Adipocyte (in vitro differentiated cells): ENCODE measurements at regions not wholly inside any gene's neighbourhood (a gene's known extent, or its start where the extent isn't known, plus 50 kb on each side); places are given as distances from the start of the nearest gene placed in this dataset.
"Not testable (repeated sequence)": the region's sequence is repeated elsewhere in the genome, so short reads cannot be mapped to it uniquely, and the experiment has no call there.

Source experiments
- DNase-seq: peaks from one replicate; pipeline ENCODE4 v3.0.0-alpha.2; 2015; ENCODE audit warnings: low read depth
- H3K27me3 ChIP-seq: replicated peaks from 2 replicates; pipeline ENCODE4 v1.7.0; 2013; ENCODE audit warnings: mild to moderate bottlenecking, low read length, moderate library complexity; ENCODE audit not compliant: control insufficient read depth, insufficient read depth
- H3K36me3 ChIP-seq: 2 replicates; pipeline ENCODE4 v1.7.0; 2013; ENCODE audit warnings: low read length, mild to moderate bottlenecking, moderate library complexity; ENCODE audit not compliant: control insufficient read depth, insufficient read depth, severe bottlenecking
- H3K4me1 ChIP-seq: 2 replicates; pipeline ENCODE4 v1.7.0; 2013; ENCODE audit warnings: mild to moderate bottlenecking, low read length, moderate library complexity; ENCODE audit not compliant: control insufficient read depth, insufficient read depth
- H3K4me3 ChIP-seq: 2 replicates; pipeline ENCODE4 v1.7.0; 2013; ENCODE audit warnings: mild to moderate bottlenecking, low read length, moderate library complexity
- H3K9ac ChIP-seq: 2 replicates; pipeline ENCODE4 v1.7.0; 2013; ENCODE audit warnings: mild to moderate bottlenecking, low read length, moderate library complexity
- H3K9me3 ChIP-seq: 2 replicates; pipeline ENCODE4 v1.7.0; 2013; ENCODE audit warnings: mild to moderate bottlenecking, low read length, moderate library complexity; ENCODE audit not compliant: control insufficient read depth

DNA sequence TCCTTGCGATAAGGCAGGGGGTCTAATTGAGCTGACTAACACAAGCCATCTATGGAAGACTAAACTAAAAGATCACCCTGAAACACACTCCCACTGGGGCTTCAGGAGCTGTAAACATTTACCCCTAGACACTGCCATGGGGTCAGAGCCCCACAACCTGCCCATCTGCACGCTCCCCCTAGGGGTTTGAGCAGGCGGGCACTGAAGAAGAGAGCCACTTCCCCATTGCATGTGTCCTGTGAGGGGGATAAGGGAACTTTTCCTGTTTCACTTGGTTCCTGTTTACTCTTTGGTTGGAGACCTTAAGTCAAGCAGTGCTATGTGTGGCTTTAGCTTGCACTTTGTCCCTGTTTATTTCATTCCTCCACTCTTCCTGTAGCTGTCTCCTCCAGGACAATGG is 1929.5 kb upstream of the CDH9 start:
- no peak for DNase-seq
- H3K4me1 ChIP-seq = no peaks in the 10 kb centered on the region
- H3K9me3 ChIP-seq = no peaks in the 10 kb centered on the region
- H3K9ac ChIP-seq = no peak overlapping the region
- H3K4me3 ChIP-seq = no peak overlapping the region
- H3K36me3 ChIP-seq = no peaks in the 10 kb centered on the region
- no peaks in the 10 kb centered on the region for H3K27me3 ChIP-seq

DNA sequence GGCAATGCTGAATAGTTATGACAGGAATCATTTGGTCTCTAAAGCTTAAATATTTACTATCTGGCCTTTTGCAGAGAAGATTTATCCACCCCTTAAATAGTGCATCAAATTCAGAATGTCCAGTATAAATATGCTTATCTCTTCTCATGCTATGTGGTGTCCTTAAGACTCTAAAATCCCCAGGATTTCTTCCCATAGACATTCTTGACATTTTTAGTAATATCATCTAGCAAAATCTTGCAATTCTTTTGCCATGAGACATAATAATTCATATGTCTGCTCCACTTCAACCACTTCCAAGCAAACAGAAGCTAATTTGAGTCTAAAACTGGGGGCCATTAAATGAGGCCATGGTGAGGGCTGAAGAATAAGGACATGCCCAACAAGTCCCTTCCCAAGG is 1923.4 kb upstream of the CDH9 start:
- H3K36me3 ChIP-seq = no peaks in the 10 kb centered on the region
- no peak for DNase-seq
- H3K4me1 ChIP-seq = no peaks in the 10 kb centered on the region
- H3K27me3 ChIP-seq = no peaks in the 10 kb centered on the region
- H3K9ac ChIP-seq = no peak overlapping the region
- H3K4me3 ChIP-seq = no peak overlapping the region
- no peaks in the 10 kb centered on the region for H3K9me3 ChIP-seq

DNA sequence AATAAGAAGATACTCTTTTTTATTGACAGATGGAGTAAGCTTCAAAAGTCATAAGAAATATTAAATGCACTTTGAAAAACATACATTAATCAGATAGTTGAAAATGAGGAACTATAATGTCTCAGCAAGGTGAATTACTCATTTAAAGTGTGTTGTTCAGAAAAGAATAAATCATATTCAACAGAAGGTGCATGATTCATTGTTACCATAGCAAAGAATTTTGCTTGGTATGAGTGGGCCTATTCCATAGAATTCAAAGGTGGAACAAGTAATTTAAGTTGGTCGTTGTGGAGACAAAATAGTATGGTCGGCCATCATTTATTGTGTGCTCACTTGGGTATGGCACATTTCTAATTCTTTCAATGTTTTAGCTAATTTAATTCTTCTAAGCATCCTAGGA is 1920.2 kb upstream of the CDH9 start:
- no peak for DNase-seq
- Histone ChIP-seq H3K4me1 (no peaks in the 10 kb centered on the region), H3K4me3 (no peak overlapping the region), H3K9ac (no peak overlapping the region), H3K36me3 (no peaks in the 10 kb centered on the region), H3K27me3 (no peaks in the 10 kb centered on the region), H3K9me3 (no peaks in the 10 kb centered on the region)

DNA sequence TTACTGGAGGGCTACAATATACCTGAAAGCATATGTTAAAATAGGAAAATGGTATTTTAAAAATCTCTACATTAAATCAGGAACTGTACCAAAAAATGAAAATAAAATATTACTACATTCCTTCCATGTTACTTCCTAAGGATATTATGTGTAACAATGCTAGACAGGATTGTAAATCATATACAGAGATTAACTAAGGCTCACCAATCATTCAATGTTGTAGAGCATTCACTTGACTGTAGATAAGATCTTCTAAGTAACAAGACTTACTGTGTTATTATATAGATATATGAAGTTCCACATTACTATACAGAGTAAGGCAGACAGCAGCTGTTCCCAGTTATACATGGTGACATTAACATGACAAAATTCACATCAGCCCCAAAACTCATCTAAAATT is 1919.1 kb upstream of the CDH9 start:
- Histone ChIP-seq H3K9me3 (no peaks in the 10 kb centered on the region), H3K4me1 (no peaks in the 10 kb centered on the region), H3K36me3 (no peaks in the 10 kb centered on the region), H3K9ac (no peak overlapping the region), H3K27me3 (no peaks in the 10 kb centered on the region), H3K4me3 (no peak overlapping the region)
- no peak for DNase-seq

DNA sequence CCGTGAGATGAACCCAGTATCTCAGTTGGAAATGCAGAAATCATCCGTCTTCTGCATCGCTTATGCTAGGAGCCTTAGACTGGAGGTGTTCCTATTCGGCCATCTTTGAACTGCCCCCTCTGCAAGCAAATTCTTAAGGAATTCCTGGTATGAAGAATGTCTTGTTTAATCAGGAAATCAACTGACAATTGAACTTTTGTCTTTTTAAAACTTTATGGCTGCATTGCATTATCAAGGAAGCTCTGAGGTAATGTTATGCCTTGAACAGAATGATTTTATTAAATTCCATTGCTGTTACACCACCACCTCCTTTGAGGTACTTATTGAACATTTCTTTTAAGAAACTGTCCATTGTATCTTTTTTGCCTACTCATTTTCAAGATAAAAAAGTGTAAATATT is 1915.7 kb upstream of the CDH9 start:
- DNase-seq = no peak
- Histone ChIP-seq H3K9me3 (no peaks in the 10 kb centered on the region), H3K36me3 (no peaks in the 10 kb centered on the region), H3K4me3 (no peak overlapping the region), H3K27me3 (no peaks in the 10 kb centered on the region), H3K4me1 (no peaks in the 10 kb centered on the region), H3K9ac (no peak overlapping the region)

DNA sequence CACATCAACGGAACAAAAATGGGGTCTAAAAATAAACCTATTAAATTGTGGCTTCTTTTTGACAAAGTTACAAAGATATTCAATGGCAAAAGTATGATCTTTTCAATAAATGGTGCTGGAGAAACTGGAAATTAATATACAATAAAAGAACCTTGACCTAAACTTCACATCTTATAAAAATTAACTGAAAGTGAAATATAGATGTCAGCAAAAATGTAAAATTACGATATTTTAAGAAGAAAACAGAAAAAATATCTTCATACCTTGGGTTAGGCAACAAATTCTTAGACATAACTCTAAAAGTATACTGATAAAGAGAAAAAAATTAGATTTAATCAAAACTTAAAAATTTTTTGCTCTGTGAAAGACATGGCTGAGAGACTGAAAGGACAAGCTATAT is 1909.5 kb upstream of the CDH9 start:
- Histone ChIP-seq H3K9ac (no peak overlapping the region), H3K4me3 (no peak overlapping the region)

DNA sequence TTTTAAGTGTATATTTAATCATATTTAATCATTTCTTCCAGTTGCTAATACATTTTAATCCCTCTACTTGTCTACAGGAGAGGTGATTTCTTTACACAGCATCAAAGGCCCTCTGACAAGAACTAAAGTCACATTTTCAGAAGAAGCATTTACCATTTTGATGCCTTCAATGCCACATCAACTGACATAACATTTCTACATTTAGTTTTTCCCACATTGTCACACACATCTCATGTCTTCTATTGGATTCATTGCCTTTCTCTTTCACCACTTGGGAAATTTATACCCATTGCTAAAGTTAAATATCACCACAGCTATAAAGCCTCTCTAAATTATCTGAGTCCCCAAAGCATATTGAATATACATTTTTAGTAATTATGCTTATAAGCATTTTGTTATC is 1907.5 kb upstream of the CDH9 start:
- no peaks in the 10 kb centered on the region for H3K27me3 ChIP-seq
- no peaks in the 10 kb centered on the region for H3K36me3 ChIP-seq
- H3K4me3 ChIP-seq = no peak overlapping the region
- H3K4me1 ChIP-seq = no peaks in the 10 kb centered on the region
- no peak for DNase-seq
- H3K9me3 ChIP-seq = no peaks in the 10 kb centered on the region
- no peak overlapping the region for H3K9ac ChIP-seq

More for the DNA sequence above, 1909.5 kb upstream of the CDH9 start:
- Histone ChIP-seq H3K4me1 (no peaks in the 10 kb centered on the region), H3K9me3 (no peaks in the 10 kb centered on the region), H3K36me3 (no peaks in the 10 kb centered on the region), H3K27me3 (no peaks in the 10 kb centered on the region)
- DNase-seq = no peak

DNA sequence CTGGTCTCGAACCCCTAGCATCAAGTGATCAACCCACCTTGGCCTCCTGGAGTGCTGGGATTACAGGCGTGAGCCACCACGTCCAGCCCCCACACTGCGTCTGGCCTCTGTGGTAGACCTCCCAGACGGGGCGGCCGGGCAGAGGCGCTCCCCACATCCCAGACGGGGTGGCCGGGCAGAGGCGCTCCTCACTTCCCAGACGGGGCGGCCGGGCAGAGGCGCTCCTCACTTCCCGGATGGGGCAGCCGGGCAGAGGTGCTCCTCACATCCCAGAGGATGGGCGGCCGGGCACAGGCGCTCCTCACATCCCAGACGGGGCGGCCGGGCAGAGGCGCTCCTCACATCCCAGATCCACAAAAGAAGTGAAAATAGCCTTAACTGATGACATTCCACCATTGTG is 1891.0 kb upstream of the CDH9 start:
- not testable (repeated sequence) for H3K9me3 ChIP-seq, H3K4me1 ChIP-seq, H3K4me3 ChIP-seq, H3K9ac ChIP-seq, H3K36me3 ChIP-seq, H3K27me3 ChIP-seq, DNase-seq

DNA sequence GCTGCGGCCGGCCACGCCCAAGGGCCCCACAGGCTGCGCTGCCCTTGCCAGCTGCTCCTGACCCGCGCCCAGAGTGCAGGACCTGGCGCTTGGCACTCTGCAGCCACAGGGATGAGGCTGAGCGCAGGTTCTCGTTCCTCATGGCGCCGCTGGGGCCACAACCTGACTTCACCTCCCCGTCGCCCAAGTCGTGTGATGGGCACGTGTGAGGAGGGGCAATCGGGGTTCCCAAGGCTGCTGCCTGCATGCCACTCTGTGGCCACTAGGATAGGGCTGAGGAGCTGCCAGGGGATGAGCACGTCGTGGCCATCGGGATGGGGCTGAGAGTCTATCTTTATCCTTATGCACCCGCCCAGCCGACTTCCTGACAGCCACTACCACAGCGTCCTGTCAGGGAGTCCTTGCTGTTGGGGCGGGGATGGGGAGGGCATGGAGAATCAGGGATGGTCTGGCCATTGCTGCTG is 1890.0 kb upstream of the CDH9 start:
- not testable (repeated sequence) for H3K4me1 ChIP-seq, H3K9me3 ChIP-seq, DNase-seq, H3K36me3 ChIP-seq, H3K9ac ChIP-seq, H3K27me3 ChIP-seq, H3K4me3 ChIP-seq

DNA sequence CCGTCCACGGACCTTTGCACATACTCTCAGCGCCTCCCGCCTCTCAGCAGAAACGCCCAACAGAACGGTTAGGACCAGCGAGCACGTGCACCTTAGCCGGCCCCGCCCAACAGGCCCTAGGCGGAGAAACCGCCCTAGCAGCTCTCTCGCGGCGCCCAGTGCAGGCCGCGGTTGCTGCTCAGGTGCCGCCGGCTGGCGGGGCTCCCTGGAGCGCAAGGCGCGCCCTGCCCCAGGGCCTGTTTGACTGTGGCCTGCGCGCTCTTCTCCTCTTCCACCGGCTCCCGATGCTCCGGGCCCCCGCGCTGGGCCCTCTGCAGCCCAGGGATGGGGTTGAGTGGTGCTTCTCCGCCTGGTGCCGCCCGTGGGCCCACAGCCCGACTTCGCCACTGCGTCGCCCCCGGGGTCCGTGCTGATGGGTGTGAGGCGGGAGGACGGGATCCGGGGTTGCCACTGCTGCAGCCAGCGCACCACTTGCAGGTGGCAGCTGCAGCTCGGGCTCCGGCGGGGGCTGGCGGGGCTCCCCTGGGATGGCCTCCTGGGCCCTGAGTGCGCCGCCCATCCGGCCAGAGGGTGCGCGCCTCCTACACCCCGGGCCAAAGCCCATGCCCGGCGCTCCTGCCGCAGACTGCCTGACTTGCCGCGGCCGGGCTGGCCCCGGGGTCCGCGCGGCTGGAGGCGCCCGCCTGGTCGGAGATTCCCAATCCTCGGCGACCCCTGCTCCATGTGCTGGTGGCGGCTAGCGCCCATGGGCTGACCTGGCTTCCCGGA is 1889.4 kb upstream of the CDH9 start:
- H3K36me3 ChIP-seq = no peaks in the 10 kb centered on the region
- no peak overlapping the region for H3K4me3 ChIP-seq
- H3K9ac ChIP-seq = no peak overlapping the region
- H3K4me1 ChIP-seq = no peaks in the 10 kb centered on the region
- DNase-seq = no peak
- no peaks in the 10 kb centered on the region for H3K9me3 ChIP-seq
- H3K27me3 ChIP-seq = no peaks in the 10 kb centered on the region

DNA sequence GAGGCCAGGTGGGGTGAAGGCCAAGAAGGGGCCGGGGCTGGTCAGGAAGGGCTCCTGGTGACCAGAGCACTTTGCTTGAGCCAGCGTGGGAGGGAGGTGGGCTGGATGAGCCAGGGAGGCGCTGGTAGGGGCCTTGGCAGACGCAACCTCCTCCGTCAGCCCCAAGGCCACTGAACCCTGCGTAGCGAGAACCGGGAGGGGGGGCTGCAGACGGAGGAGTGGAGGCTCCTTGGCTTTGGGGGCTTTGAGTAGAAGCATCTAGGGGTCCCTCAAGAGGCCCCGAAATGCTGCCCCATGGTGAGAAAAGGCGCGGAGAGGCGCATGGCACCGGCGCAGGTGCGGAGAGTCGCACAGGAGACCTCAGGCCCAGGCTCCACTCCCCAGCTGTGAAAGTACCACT is 1888.0 kb upstream of the CDH9 start:
- H3K4me3 ChIP-seq = no peak overlapping the region
- DNase-seq = no peak

DNA sequence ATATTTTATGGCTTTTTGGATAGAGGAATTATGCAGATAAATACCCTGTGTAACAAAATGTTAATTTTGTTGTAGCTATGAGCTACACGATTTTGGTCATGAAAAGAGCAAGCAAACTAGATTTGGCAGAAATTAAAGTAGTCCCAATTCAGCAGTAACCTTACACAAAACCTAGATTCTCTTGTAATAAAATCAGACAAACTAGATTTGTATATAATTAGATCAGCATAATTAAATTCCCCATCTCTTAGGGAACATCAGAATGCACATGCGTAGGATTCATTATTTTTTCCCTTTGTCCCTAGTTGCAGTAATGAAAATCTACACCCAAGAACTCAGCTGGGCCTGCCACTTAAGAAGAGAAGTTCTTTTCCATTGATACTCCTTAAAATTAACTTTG is 1879.2 kb upstream of the CDH9 start:
- no peak overlapping the region for H3K4me3 ChIP-seq

More for the DNA sequence above, 1888.0 kb upstream of the CDH9 start:
- Histone ChIP-seq H3K4me1 (no peaks in the 10 kb centered on the region), H3K36me3 (no peaks in the 10 kb centered on the region), H3K9ac (no peak overlapping the region), H3K9me3 (no peaks in the 10 kb centered on the region), H3K27me3 (no peaks in the 10 kb centered on the region)

More for the DNA sequence above, 1879.2 kb upstream of the CDH9 start:
- no peak for DNase-seq
- Histone ChIP-seq H3K27me3 (no peaks in the 10 kb centered on the region), H3K9ac (no peak overlapping the region), H3K4me1 (no peaks in the 10 kb centered on the region), H3K36me3 (no peaks in the 10 kb centered on the region), H3K9me3 (no peaks in the 10 kb centered on the region)
